Adrenal gland (tissue), 9 donors: ENCODE measurements at regions not wholly inside any gene's neighbourhood (a gene's known extent, or its start where the extent isn't known, plus 50 kb on each side); places are given as distances from the start of the nearest gene placed in this dataset.

ENCODE experiments used
- DNase-seq, 7 donors: peaks; one replicate each; pipeline ENCODE4 v3.0.0-alpha.2; 2019 to 2020
- H3K27ac ChIP-seq, 5 donors: fragments of 200-600 bp; sonication (generic) in 4 of 5; 1 replicate in 3 of 5; 2 replicates in 2 of 5; pipeline versions ENCODE4 v1.5.1 to v1.8.0; 2016 to 2020; ENCODE audit warnings: mild to moderate bottlenecking in 1 of 5
- H3K27me3 ChIP-seq: fragments of 200-600 bp; 2 replicates; pipeline ENCODE4 v1.8.0; 2021
- H3K36me3 ChIP-seq, 2 donors: fragments of 200-600 bp; replicated peaks in 1 of 2; 1 replicate in 1 of 2; 2 replicates in 1 of 2; pipeline versions ENCODE4 v1.5.1 to v1.8.0; 2018 to 2022
- H3K4me1 ChIP-seq, 2 donors: fragments of 200-600 bp; replicated peaks in 1 of 2; 1 replicate in 1 of 2; 2 replicates in 1 of 2; pipeline versions ENCODE4 v1.5.1 to v1.8.0; 2018 to 2021
- H3K4me3 ChIP-seq, 4 donors: fragments of 200-600 bp; sonication (generic) in 3 of 4; one replicate each; pipeline ENCODE4 v1.5.1; 2016 to 2018
- H3K9me3 ChIP-seq, 3 donors: fragments of 200-600 bp; sonication (generic) in 1 of 3; replicated peaks in 1 of 3; 1 replicate in 2 of 3; 2 replicates in 1 of 3; pipeline versions ENCODE4 v1.5.1 to v1.8.0; 2016 to 2021
- POLR2A ChIP-seq, 2 donors: fragments of 450-650 bp; IDR thresholded peaks; one replicate each; pipeline ENCODE4 v1.6.1; 2017; ENCODE audit warnings: antibody characterized with exemption in 2 of 2, mild to moderate bottlenecking in 2 of 2, moderate library complexity in 1 of 2
- WGBS, 4 donors: extraction: QIAGEN DNeasy Blood & Tissue Kit in 2 of 4; methylation state at CpG; one replicate each; pipeline versions ENCODE4 v1.1.5 to v1.1.7; 2013 to 2017; 5-methylcytosine and 5-hydroxymethylcytosine counted together
- intact Hi-C, 2 donors: fragments of 100-400 bp; cut with DNase I; formaldehyde crosslinking; loops; one replicate each; pipeline versions ENCODE4 v1.14.1 to v1.15.0; 2022 to 2023
- TF ChIP-seq, protein P1 (sequence below), 6 experiments: fragments of 450-650 bp in 4 of 6; fragments of 200-600 bp in 2 of 6; sonication (generic) in 1 of 6; IDR thresholded peaks; 1 replicate in 5 of 6; 2 replicates in 1 of 6; pipeline versions ENCODE4 v1.5.1 to v1.8.0; 2016 to 2021; ENCODE audit warnings: antibody characterized with exemption in 6 of 6, mild to moderate bottlenecking in 2 of 6, moderate library complexity in 1 of 6
- donor health status: healthy with polysubstance abuse.
- donor health status: Bipolar disorder and iron deficiency.
- donor health status: DM: yes; HTN: yes; CAD: no.
- donor health status: DM: no; HTN: no; CAD: no.
- donor health status: DM: no; HTN: no; CAD: no.

DNA sequence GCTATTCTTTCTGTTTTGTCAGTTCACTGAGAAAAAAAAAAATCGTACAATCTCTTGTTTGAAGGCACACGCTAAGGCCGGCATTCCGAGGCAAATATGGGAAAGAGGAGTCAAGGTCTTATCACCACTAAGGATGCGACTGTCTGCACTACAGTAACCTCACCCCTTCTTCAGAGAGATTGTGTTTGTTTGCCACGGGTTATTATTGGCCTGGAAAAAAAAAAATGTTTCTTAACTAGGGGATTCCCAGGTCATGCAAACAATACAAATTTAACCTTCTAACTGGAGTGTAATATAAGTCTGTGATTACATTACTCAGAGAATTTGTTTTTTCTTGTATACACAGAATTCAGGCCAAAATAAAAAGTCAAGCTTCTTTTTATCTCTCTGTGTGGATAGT, 168.3 kb downstream of the TMA16 start:
- no peak for TF ChIP-seq POLR2A (IDR thresholded peaks at IDR 0.05)
- TF ChIP-seq, protein P1, sequence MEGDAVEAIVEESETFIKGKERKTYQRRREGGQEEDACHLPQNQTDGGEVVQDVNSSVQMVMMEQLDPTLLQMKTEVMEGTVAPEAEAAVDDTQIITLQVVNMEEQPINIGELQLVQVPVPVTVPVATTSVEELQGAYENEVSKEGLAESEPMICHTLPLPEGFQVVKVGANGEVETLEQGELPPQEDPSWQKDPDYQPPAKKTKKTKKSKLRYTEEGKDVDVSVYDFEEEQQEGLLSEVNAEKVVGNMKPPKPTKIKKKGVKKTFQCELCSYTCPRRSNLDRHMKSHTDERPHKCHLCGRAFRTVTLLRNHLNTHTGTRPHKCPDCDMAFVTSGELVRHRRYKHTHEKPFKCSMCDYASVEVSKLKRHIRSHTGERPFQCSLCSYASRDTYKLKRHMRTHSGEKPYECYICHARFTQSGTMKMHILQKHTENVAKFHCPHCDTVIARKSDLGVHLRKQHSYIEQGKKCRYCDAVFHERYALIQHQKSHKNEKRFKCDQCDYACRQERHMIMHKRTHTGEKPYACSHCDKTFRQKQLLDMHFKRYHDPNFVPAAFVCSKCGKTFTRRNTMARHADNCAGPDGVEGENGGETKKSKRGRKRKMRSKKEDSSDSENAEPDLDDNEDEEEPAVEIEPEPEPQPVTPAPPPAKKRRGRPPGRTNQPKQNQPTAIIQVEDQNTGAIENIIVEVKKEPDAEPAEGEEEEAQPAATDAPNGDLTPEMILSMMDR (IDR thresholded peaks at IDR 0.05) = no peak
- 29 to 37% (median 32%) methylated on average over 6 of the region's 6 CpGs for WGBS, 4 donors
- no peak overlapping the region for H3K4me3 ChIP-seq
- no peaks in the 10 kb centered on the region for H3K36me3 ChIP-seq
- no peaks in the 10 kb centered on the region for H3K4me1 ChIP-seq
- DNase-seq = no peak
- H3K9me3 ChIP-seq = no peaks in the 10 kb centered on the region
- H3K27ac ChIP-seq = no peak overlapping the region
- intact Hi-C loops = no loop called here
- no peaks in the 10 kb centered on the region for H3K27me3 ChIP-seq

DNA sequence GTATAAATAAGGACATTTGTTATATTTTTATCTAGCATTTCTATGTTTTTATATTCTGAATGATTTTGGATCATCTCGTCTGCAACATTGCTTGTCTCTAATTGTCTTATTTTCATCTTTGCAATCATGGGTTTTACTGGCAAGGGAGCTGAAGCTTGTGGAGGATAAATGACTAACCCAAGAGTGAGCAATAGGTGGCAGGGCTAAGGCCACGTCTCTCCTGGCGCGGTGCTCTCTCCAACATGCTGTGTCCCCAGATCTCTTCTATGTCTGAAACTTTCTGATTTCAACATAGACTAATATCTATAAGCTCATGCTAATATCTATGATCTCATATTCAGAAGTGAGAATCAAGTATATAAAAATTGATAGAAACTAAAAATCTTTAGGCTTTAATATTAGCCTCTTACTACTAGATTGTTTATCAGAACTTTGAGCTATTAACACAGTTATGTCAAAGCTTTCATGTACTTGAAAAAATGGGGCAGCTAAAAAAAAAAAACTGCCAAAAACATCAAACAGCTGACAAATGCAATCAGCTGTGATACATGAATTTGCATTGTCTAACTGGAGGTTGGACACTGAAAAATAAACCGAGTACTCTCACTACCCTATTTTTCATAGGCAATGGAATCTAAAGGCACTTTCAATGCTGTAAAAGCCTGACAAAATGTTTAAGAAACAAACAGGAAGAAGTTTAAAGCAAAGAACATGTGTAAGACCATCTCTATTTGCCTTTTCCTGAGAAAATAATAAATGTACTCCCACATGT, 169.2 kb downstream of the TMA16 start:
- intact Hi-C loops = no loop called here
- no peaks in the 10 kb centered on the region for H3K4me1 ChIP-seq
- H3K36me3 ChIP-seq = no peaks in the 10 kb centered on the region
- TF ChIP-seq, protein P1 (IDR thresholded peaks at IDR 0.05) = no peak
- no peak for TF ChIP-seq POLR2A (IDR thresholded peaks at IDR 0.05)
- H3K4me3 ChIP-seq = no peak overlapping the region
- H3K9me3 ChIP-seq = no peaks in the 10 kb centered on the region
- no peaks in the 10 kb centered on the region for H3K27me3 ChIP-seq
- DNase-seq = no peak
- no peak overlapping the region for H3K27ac ChIP-seq
- WGBS, 4 donors = 48 to 63% (median 56%) methylated on average over 5 of the region's 5 CpGs

- Histone ChIP-seq H3K9me3 (no peaks in the 10 kb centered on the region), H3K4me1 (no peaks in the 10 kb centered on the region), H3K27me3 (no peaks in the 10 kb centered on the region), H3K27ac (peak overlapping the region in 1 of 5 donors; percentile 21), H3K4me3 (no peak overlapping the region), H3K36me3 (no peaks in the 10 kb centered on the region)
- 84 to 89% (median 87%) methylated on average over 2 of the region's 2 CpGs for WGBS, 4 donors
- TF ChIP-seq POLR2A (IDR thresholded peaks at IDR 0.05) = no peak
- TF ChIP-seq, protein P1 (IDR thresholded peaks at IDR 0.05) = no peak
- DNase-seq = no peak
- intact Hi-C loops = no loop called here
Measured at GRCh38 chr4:163665101-163665500, 170.6 kb downstream of the TMA16 start.

GRCh38 chr4:163665521-163666331, 171.2 kb downstream of the TMA16 start:
- no peaks in the 10 kb centered on the region for H3K27me3 ChIP-seq
- H3K4me3 ChIP-seq = no peak overlapping the region
- 54 to 67% (median 56%) methylated on average over 9 of the region's 9 CpGs for WGBS, 4 donors
- no peaks in the 10 kb centered on the region for H3K36me3 ChIP-seq
- TF ChIP-seq POLR2A (IDR thresholded peaks at IDR 0.05) = no peak
- TF ChIP-seq, protein P1 (IDR thresholded peaks at IDR 0.05) = no peak
- intact Hi-C loops = no loop called here
- DNase-seq = no peak
- H3K27ac ChIP-seq = peak overlapping the region in 1 of 5 donors; percentile 74
- no peaks in the 10 kb centered on the region for H3K9me3 ChIP-seq
- no peaks in the 10 kb centered on the region for H3K4me1 ChIP-seq
